GM15510 (cell line): ENCODE measurements at regions not wholly inside any gene's neighbourhood (a gene's known extent, or its start where the extent isn't known, plus 50 kb on each side); places are given as distances from the start of the nearest gene placed in this dataset.

Experiments
- POLR2A ChIP-seq: IDR thresholded peaks from 3 replicates; pipeline ENCODE4 v1.6.1; 2011; ENCODE audit warnings: borderline replicate concordance; ENCODE audit not compliant: insufficient read length; ENCODE audit errors: extremely low read depth

- TF ChIP-seq POLR2A: no peak
Measured at GRCh38 chr6:170040906-170041305, 250.0 kb downstream of the DLL1 start.

GRCh38 chr6:170040115-170040500, 250.8 kb downstream of the DLL1 start:
- TF ChIP-seq POLR2A: no peak

GRCh38 chr6:170039156-170040114, 251.4 kb downstream of the DLL1 start:
- no peak for TF ChIP-seq POLR2A

DNA sequence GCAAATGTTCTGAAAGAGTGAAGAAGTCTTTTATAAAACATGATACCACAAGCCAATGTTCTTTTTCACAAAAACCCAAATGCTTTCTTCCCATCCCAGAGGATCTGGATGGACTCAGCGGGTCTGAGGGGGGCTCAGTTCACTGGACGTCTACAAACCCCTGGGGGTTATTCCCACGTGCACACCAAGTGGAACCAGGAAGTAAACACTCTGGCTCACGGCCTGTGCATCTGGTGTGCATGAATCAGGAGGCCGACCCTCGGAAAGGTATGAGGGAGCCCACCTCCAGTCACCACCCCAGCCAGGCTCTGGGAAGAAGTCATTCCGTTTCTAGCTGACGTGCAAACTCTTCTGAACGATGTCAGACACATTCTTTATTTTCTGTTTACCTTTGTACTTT, 252.2 kb downstream of the DLL1 start:
- TF ChIP-seq POLR2A: no peak

GRCh38 chr6:170038251-170038650, 252.6 kb downstream of the DLL1 start:
- no peak for TF ChIP-seq POLR2A

GRCh38 chr6:170037541-170038250, 253.2 kb downstream of the DLL1 start:
- TF ChIP-seq POLR2A: no peak

GRCh38 chr6:170036916-170037315, 254.0 kb downstream of the DLL1 start:
- TF ChIP-seq POLR2A: no peak

- no peak for TF ChIP-seq POLR2A
Measured at GRCh38 chr6:170035901-170036304, 255.0 kb downstream of the DLL1 start.

GRCh38 chr6:170035044-170035443, 255.8 kb downstream of the DLL1 start:
- no peak for TF ChIP-seq POLR2A

DNA sequence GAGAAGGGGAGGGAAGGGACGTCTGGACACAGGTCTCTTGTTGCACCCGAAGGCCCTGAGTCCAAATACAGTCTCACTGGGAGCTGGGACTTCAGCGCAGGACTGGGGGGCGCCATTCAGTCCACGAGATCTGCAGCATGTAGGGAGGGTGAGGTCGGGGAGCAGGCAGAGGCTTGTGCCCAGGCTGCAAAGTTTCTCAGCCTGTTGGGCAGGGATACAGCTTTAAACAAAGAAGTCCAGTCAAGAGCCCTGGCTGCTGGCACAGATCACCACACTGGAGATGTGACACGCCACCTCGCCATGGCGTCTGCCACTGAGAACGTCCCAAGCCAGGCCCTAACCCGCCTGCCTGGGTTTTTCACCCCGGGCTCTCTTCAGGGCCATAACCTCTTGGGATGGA, 256.6 kb downstream of the DLL1 start:
- no peak for TF ChIP-seq POLR2A

- no peak for TF ChIP-seq POLR2A
Measured at GRCh38 chr6:170033666-170034065, 257.2 kb downstream of the DLL1 start.

DNA sequence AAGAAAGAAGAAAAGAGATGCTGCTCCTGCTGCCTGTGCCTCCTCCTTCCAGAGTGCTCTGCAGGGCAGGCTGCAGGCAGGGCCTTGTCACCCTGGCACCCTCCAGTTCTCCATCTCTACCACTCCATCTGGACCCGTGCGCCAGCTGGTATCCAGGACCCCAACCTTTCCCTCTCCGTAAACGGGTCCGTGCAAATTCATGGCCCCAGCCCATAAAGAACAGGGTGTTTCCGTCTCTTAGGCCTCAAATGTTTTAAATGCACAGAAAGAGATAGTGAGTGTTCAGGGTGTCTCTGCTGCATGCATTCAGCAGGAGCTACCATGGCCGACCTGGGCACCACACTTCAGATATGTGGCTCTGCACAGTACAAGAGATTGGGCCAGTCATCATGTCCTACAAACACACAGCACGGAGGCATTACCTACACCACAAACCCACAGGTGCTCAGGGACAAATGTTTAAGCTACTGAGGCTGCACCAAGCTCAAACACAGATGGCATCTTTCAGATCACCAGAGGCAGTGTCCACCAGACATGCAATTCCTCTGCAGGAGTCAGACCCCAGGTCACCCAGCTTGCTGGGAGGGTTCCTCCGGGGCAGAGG, 258.1 kb downstream of the DLL1 start:
- no peak for TF ChIP-seq POLR2A

DNA sequence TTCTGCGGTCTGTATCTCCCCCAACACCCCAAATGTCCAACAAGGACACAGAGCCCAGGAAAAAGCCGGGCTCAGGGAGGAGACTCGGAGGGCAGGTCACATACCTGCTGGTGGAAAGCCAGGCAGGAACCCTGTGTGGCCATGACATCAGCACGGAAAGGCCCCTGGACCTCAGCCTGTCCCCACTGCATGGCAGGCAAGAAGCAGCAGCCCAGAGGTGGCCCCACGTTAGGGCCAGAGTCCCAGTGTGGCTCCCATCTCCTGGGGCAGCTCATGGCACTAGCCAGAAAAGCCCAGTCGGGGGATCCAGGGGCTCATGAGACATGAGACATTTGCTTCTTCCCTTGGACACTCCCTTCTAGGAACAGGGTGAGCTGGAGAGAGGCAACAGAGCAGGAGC, 258.7 kb downstream of the DLL1 start:
- TF ChIP-seq POLR2A: no peak

GRCh38 chr6:170031684-170032121, 259.2 kb downstream of the DLL1 start:
- no peak for TF ChIP-seq POLR2A

DNA sequence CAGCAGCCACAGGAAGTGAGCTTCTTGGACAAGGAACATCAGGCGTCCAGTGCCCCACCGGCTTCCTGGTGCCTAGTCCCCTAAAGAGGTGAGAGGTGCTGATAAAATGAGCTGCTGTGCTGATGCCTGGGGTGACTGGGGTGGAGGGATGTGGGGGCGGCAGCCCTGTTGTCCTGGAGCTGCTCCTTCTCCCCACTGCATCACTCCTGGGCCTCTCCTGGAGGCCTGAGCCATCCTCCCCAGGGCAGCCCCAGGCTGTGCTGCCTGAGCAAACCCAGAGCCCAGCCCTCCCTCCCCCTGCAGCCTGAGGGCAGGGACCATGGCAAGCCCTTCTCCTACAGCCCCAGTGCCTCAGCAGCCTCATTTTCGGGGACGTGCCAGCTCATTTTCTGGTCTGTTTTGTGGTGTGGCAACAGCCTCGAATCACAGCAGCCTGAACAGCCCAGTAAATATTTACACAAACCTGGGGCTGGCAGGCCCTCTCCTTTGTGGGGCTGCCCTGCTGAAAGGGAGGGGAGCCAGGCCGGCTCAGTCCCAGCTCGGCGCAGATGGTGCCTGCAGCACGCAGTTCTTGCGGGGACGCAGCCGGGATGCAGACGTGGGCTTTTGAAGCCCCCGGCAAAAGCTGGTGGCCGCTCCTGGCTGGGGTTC, 259.9 kb downstream of the DLL1 start:
- no peak for TF ChIP-seq POLR2A
